ENCODE measurements at regions not wholly inside any gene's neighbourhood (a gene's known extent, or its start where the extent isn't known, plus 50 kb on each side); places are given as distances from the start of the nearest gene placed in this dataset.
A peak's percentile ranks its signal among the peaks of the same experiment; 100 is the strongest.

DNA sequence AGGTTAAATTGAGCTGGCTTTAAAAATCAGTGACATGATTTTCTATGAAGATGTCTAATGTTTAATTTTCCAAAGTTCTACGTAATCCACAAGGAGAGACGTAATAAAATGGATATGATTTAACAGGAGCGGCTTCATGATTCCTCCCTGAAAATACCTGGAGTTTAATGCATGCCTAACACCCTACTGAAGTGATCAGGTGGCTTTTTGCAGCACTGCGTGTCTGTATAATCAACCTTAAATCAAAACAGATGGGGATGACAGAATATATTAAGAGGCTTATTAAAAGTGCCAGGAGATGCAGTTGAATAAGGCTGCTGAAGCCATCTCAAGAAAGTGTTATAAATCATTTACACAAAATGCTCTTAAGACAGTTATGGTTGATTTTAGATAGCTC is 112.4 kb upstream of the TLR3 start:
- ATAC-seq (ENCODE audit: poor library complexity): no peak
- intact Hi-C loops (cut with DNase I): no loop called here
- no peak for DNase-seq

DNA sequence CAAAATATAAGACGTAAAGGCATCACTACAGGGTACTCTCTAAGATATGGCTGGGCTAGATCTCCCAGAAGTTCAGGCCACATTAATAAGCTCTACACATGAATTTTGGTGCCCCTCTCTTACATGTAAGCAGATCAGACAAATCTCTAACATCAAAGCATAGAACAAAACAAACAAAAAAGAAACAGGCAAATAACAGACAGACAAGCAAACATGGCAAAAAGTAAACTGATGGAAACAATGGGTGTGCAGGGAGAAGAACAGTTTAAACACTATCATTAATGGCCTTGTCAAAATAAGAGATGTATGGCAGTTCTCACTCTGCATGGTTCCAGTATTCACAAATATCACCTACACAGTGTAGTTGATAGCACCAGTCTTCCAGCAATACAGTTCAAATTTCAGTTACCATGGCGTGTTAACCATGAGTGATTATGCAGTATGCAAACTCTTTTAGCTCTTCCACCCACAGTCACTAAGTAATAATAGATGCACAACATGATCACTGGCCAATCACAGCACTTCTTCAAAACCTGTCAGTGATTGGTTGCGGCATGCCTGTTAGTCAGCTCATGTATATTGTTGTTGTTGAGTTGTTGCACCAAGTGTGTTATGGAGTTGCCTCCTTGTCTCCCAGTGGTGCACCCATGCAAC is 110.7 kb upstream of the TLR3 start:
- ATAC-seq (ENCODE audit: poor library complexity): no peak
- intact Hi-C loops (cut with DNase I): no loop called here
- DNase-seq: no peak

DNA sequence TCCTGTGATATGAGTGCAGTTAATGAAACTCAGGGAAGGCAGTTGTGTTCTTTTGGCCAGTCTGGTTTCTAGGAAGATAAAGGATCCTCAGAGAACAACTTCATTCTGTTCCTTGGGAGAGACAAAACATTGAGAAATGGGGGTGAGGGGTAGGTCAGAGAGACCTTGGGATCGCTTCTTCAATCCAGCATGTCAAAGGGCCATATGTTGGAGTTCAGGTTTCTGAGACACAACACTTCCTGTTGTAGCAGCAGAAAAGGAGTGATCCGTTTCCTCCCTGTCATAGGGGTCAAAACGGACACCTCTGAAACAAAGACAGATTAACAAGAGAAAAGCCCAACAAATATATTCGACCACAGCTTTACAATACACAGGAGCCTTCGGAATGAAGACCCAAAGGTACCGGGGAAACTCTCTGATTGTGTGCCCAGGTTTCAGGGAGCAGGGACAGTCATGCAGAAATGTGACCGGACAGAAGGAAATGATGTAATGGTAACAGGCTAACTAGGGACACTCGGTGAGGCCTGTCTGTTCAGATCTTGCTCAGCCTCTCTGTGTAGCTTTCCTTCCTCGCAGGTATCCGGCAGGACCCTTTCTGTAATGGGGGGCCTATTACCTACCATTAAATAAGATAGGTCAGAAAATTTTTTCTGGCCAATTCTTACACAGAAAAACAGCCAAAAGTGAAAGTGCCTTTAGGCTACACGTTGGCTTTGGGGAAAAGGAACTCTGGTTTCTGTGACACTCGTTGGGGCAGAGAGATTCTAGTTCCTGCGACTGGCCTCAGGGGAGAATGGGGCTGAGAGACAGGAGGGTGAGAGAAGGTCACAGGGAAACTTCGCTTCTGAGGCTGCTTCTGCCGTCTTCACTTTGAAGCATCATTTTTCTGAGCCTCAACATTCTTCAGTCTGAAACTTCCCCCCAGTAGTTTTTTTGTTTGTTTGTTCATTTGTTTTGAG is 103.3 kb upstream of the TLR3 start:
- ATAC-seq (ENCODE audit: poor library complexity) (peak; percentile 43), DNase-seq (no peak)

DNA sequence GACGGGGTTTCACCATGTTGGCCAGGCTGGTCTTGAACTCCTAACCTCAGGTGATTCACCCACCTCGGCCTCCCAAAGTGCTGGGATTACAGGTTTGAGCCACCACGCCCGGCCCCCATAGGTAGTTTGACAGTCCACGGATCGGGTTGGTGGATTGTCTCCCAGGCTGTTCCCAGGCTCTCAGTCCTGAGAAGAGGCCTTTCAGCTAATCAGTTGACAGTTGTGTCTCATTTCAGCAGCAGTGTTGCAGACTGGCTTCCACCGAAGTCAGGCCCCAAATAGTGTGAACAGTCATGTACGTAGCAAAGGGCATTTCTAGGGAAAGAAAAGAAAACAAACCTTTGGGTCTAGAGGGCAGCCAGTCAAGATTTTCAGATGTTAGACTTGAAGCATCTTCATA is 102.4 kb upstream of the TLR3 start:
- DNase-seq (no peak), ATAC-seq (ENCODE audit: poor library complexity) (peak; percentile 69)
- intact Hi-C loops (cut with DNase I): no loop called here

More for the DNA sequence above, 103.3 kb upstream of the TLR3 start:
- intact Hi-C loops (cut with DNase I): no loop called here

DNA sequence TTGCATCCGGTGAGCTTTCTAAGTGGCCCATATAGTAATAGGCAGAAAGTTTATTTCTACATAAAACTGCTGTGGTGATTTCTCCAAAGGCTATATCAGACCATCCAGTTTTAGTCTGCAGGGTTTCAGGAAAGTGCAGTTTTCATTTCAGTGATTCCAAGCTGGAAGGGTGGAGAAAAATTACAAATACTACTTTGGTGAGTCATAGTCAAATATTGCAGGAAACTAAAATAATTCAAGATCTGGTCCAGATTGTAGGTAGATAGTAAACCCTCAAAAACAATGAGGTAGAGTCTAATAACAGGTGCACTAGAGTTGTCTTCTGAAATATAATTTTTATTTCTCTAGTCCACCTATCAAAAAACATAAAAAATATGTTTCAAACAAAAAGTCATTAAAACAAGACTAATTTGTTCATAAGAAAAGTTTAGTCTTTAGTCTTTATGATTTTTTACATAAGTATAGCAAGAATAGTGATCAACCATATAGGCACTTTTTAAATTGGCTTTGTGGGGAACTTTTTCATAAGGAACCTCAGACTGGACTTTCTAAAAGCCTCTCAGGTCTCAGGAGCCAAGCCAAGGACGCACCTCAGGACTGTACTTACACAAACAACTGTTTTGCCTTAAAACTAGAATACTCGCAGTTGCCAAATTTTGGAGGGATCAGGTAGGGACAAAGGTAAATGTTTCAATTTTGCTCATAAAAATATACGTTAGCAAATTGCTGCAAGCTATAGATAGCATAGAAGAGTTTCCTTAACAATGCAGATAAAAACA is 101.8 kb upstream of the TLR3 start:
- DNase-seq (no peak), ATAC-seq (ENCODE audit: poor library complexity) (no peak)
- intact Hi-C loops (cut with DNase I): no loop called here

DNA sequence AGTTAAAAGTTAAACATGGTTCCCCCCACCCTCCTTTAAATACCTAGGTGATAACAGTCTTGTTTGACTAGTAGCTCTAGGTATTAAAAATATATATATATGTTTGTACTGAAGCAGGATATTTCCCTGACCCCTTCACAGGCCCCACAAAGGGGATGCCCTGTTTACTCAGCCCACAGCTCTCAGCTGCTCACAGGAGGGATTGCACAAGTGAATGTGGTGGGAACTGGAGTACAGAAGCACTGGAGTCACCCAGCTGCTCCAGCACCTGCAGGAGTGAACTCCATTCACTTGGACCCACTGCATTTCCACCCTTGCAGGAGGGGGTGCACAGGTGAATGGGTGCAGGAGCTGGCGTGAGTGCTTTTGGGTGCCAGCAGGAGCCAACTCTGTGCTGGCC is 99.3 kb upstream of the TLR3 start:
- ATAC-seq (ENCODE audit: poor library complexity): no peak
- intact Hi-C loops (cut with DNase I): no loop called here
- no peak for DNase-seq

DNA sequence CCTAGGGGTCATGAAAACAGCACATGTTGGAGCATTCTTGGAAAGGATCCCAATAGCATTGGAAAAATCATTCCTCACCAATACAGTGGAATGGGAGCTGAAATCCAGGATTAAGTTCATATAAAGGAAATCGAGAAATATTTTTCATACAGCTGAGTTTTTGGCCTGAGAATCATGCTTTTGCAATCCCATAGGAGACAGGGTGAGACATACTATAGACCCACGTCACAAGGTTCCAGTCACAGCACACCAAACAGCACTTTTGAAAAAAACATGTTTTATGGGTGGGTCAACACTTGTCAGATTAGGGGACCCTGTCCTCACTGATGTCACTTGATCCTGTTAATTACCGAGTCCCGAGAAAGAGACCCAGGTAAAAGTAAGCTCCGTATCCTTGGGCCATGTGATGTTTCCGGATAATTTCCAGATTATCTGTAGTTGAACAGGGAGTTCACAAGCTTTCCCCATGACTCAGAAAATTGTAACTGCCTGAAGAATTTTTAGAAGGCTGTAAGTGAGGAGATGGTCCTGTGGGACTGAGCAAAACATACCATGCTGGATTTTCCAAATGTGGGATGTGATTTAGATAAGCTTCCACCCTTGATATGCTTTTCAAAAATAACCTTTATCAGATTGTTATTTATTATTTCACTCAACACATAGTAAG is 80.9 kb upstream of the TLR3 start:
- ATAC-seq (ENCODE audit: poor library complexity): no peak
- no peak for DNase-seq
- intact Hi-C loops (cut with DNase I): no loop called here

DNA sequence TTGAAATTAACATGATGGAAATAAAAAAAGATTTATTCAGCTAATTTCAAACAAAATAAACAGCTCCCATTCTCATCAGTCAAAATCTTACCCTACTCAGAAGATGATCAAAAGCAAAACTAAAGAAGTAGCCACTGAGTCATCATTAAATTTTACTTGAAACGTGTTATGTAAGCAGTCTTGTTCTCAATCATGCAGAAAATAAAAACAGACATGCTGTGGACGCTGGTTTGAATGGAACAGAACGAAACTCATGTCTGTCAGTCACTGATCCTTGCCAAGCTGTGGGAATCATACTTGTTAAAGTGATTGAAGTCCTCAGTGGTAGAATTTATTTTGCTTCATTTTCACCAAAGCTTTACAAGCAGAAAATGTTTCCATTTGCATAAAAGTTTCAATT is 77.2 kb upstream of the TLR3 start:
- ATAC-seq (ENCODE audit: poor library complexity) (no peak), DNase-seq (no peak)
- intact Hi-C loops (cut with DNase I): no loop called here

DNA sequence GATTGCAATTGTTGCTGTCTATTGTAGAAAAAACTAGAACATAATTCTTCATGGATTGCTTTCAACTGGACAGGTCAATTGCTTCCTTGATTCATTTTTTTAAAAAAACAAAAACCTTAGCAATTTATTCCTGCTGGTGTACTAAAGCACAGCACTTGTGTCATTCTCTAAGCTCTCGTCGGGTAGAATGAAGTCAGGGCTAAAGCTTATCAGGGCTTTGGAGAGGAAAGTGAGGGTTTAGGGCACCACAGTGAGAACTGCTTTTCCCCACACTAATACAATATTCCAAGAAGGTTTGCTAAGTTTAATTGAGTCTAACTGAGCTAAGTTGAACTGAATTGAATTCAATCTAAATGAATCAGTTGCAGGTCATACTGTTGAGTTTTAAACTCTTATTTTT is 76.4 kb upstream of the TLR3 start:
- intact Hi-C loops (cut with DNase I): no loop called here
- ATAC-seq (ENCODE audit: poor library complexity) (peak; percentile 36), DNase-seq (no peak)

DNA sequence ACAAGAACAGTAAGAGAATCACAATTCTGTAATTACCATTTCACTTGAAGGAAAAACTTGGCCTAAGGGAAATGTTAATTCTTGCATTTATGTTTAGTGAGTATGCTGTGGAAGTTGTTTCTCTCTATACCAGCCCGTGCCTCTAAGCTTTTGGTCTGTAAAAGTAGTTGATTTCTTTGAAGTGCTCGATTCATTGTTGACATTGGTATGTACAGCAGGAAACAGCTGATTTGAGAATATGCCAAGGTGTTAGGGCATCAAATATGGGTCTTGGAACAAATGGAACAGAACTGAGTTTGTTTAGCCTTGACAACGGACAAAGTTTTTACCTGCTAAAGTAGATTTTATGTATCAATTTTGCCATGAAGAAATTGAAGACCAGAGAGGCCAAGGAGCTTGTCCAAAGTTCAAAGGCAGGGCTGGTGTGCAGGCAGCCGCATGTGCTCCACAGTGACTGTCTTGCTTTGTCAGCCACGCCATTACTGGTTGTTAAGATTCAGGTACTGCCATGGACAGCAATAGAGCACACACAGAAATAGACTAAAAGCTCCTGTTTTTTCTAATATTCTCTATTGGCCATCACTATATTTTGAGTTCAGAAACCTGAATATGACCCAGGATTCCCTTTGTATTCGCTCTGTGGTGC is 75.5 kb upstream of the TLR3 start:
- DNase-seq (no peak), ATAC-seq (ENCODE audit: poor library complexity) (no peak)
- intact Hi-C loops (cut with DNase I): no loop called here

DNA sequence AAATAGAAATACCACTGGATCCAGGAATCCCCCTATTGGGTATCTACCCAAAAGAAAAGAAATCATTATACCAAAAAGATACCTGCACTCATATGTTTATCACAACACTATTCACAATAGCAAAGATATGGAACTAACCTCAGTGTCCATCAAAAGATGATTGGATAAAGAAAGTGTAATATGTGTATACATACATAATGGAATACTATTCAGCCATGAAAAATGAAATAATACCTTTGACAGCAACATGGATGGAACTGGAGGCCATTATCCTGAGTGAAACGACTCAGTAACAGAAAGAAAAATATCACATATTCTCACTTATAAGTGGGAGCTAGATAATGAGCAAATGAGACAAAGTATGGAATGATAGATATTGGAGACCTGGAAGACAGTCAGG is 74.2 kb upstream of the TLR3 start:
- ATAC-seq (ENCODE audit: poor library complexity) (no peak), DNase-seq (no peak)
- intact Hi-C loops (cut with DNase I): no loop called here

DNA sequence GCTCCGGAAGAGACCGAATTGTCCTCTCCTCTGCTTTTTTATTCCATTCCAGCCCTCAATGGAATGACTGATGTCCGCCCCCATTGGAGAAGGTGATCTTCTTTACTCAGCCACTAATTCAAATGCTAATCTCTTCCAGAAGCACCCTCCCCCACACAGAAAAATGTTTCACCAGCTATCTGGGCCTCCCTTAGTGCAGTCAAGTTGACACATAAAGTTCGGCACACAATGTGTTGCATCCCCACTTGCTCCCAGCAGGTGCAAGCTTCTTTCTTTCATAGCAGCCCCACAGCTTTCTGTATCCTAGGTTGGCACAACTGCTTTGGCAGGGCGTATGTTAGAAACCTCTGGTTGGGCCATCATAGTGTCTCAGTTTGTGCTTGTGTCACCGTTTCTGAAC is 73.3 kb upstream of the TLR3 start:
- intact Hi-C loops (cut with DNase I): no loop called here
- DNase-seq (no peak), ATAC-seq (ENCODE audit: poor library complexity) (no peak)

DNA sequence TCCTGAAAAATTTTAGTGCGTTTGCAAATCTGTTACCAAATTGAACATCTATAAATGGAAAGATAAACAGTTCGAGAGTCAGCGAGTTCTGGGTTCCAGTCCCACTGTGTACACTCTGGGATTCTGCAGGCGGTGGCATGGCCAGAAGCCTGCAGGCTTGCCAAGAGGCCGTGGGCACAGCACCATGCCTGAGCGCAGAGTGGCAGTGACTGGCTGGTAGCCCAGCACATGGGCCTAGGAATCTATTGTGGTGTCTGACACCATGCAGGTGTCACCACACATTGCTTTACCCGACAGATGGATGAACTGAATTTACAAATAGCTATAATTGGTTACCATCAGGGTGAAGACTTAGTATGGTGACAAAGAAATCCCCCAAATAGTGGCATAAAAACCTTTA is 71.7 kb upstream of the TLR3 start:
- intact Hi-C loops (cut with DNase I): no loop called here
- peak; percentile 66 for DNase-seq
- peak; percentile 85 for ATAC-seq (ENCODE audit: poor library complexity)

DNA sequence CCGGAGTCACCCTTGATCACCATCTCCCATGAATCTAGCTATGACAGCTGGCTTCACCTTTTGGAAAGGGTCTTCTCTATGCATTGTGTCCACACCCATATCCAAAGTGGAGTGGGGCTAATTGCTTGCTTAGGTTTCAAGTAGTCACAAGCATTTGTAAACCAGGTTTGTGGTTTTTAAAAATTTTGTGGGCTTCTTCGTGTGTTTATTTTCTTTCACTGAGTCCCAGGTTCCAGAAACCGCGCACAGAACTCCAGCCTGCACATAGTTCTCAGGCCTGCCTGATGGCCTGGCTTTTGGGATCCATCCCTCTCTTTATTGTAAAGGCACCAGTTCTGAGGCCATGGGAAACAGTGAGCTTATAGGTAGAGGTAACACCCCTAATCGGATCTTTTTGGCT is 70.2 kb upstream of the TLR3 start:
- intact Hi-C loops (cut with DNase I): no loop called here
- peak; percentile 5 for ATAC-seq (ENCODE audit: poor library complexity)
- no peak for DNase-seq

DNA sequence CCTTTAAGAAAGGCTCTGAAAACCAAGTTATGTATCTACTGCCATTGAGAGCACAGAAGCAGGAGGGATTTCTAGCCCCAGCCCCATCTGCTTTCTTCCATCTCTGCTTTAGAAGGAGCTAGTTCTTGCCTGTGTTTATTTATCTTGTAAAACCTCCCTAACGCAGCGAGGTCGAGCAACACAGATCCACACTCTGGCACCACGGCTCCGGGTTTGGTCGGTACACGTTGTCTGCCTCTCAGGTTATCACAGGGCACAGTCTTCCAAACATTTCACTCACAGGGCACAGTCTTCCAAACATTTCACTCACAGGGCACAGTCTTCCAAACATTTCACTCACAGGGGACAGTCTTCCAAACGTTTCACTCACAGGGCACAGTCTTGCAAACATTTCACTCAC is 69.7 kb upstream of the TLR3 start:
- DNase-seq (peak; percentile 60), ATAC-seq (ENCODE audit: poor library complexity) (peak; percentile 74)
- intact Hi-C loops (cut with DNase I): no loop called here

DNA sequence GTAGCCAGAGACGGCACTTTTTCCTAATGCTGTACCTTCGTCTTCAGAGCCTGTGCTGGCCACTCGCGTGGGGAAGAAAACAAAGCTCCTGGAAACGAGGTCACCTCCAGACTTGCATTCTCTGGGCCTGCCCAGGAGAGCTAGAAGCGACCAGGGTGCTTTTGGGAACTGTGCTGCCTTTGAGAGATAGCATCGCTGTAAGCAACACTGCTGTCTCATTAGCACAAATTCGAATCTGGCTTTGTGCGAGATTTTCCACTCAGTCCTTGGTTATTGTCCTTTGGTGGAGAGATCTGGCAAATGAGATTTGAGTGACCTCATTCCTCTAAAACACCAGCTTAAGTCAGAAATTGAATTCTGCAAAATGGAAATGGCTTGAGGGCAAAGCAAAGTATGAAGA is 66.1 kb upstream of the TLR3 start:
- intact Hi-C loops (cut with DNase I): no loop called here
- DNase-seq (no peak), ATAC-seq (ENCODE audit: poor library complexity) (no peak)

DNA sequence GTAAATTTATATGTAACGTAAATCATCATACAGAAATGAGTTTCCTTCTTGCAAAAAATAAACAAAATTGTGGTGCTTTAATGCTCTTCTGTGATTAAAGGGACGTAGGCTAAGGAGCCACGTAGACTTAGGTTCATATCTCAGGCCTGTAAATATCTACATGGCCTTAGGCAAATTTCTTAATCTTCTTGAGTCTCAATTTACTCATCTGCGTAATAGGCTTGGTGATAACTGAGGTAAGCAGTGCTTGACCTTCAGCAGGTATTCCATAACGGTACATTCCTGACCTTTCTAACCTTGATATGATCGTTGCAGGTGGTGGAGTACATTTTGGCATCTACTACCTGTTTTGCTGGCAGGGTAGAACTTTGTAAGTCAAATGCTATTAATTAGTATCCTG is 65.2 kb upstream of the TLR3 start:
- DNase-seq (no peak), ATAC-seq (ENCODE audit: poor library complexity) (no peak)
- intact Hi-C loops (cut with DNase I): no loop called here

DNA sequence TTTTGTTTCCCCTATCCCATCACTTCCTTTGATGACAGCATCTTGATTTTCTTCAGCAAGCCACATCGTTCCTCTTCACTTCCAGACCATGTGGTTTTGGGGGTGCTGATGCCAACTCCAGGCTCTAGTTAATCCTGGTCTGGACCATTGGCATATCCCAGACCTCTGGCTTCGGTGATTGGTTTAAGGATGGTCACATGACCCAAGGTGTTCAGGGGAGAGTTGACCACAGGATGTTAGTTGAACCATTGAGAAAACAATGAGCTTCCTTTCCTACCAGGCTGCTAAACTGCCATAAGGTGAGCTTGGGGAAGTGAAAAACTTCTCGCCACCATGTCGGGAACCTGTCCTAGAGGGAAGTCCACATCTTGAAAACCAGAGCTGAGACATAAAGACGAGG is 60.9 kb upstream of the TLR3 start:
- no peak for ATAC-seq (ENCODE audit: poor library complexity)
- intact Hi-C loops (cut with DNase I): no loop called here
- DNase-seq: no peak

DNA sequence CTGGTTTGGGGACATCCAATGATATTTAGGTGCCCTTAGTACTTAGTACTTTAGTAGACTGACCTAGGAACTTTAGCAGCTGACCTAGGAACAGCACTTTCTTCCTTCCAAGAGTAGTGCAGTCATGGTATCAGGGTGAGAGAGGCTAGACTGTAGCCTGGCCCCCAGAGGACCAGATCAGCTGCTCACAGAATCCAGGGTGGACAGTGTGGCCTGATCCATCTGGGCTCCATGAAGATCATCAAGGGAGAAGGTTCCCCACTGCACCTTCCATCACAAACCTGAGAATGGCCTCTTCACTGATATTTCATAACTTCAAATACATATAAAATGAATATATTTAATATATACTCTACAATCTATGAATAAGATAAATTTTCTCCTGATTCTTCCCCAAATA is 59.0 kb upstream of the TLR3 start:
- no peak for ATAC-seq (ENCODE audit: poor library complexity)
- no peak for DNase-seq
- intact Hi-C loops (cut with DNase I): no loop called here

Measured in Right ventricle myocardium superior (tissue), 1 donor.